Hepatocyte (in vitro differentiated cells): ENCODE measurements at regions not wholly inside any gene's neighbourhood (a gene's known extent, or its start where the extent isn't known, plus 50 kb on each side); places are given as distances from the start of the nearest gene placed in this dataset.

ENCODE experiments used
- CTCF ChIP-seq: fragments of 200-600 bp; sonication (generic); IDR thresholded peaks from 2 replicates; pipeline ENCODE4 v1.5.1; 2016; ENCODE audit warnings: antibody characterized with exemption, mild to moderate bottlenecking; ENCODE audit not compliant: poor library complexity
- EZH2phosphoT487 ChIP-seq: fragments of 200-600 bp; sonication (generic); IDR thresholded peaks from one replicate; pipeline ENCODE4 v1.6.1; 2018; ENCODE audit warnings: antibody characterized with exemption, mild to moderate bottlenecking, low read depth, moderate library complexity; ENCODE audit not compliant: unreplicated experiment, severe bottlenecking

- peak; percentile 16 for TF ChIP-seq CTCF
- no peak for TF ChIP-seq EZH2phosphoT487
Observed at GRCh38 chr15:37793851-37794250, 140.6 kb upstream of the TMCO5A start.
